ENCODE measurements at regions not wholly inside any gene's neighbourhood (a gene's known extent, or its start where the extent isn't known, plus 50 kb on each side); places are given as distances from the start of the nearest gene placed in this dataset.

DNA sequence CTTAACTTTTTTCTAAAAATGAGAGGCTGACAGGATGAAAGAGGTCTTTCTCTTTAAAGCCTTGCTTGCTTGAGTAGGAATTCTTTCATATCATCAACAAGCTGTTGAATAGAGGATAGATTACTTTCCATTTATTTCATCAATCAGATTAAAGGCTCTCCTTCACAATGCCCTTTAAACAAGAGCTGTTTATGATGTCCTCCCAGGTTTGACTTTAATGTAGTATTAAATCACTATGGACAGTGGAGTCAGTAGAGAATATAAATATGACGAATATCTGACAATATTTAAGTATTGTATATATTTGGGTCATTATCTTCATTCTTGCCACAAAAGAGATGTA, 282.0 kb downstream of the ISL1 start:
- Histone ChIP-seq H3K27ac (ENCODE audit: low read length) (no peak overlapping the region), H3K9me3 (ENCODE audit: control insufficient read depth, insufficient read depth, low read depth, low read length) (no peaks in the 10 kb centered on the region; the same call in 1 of the 2 replicates), H3K36me3 (ENCODE audit: control insufficient read depth, insufficient read depth, low read length) (no peaks in the 10 kb centered on the region), H3K27me3 (ENCODE audit: control insufficient read depth, insufficient read depth, low read length) (no peaks in the 10 kb centered on the region), H3K4me3 (ENCODE audit: low read depth in 2 of 2, low read length in 2 of 2) (no peak overlapping the region), H3K4me1 (ENCODE audit: control insufficient read depth, insufficient read depth, low read length) (no peaks in the 10 kb centered on the region)
- ATAC-seq (no peak), DNase-seq (ENCODE audit: low read depth, low spot score) (no peak)
- BruUV-seq (replicated peaks), result no TSS peak
- ChIA-PET CTCF (no interaction called here), POLR2A (interaction anchor here (0.7 kb wide), 1 partner anchor 33 kb away, joined by 5 read pairs; no protein-coding TSS in a partner anchor)
- TF ChIP-seq, protein P1, sequence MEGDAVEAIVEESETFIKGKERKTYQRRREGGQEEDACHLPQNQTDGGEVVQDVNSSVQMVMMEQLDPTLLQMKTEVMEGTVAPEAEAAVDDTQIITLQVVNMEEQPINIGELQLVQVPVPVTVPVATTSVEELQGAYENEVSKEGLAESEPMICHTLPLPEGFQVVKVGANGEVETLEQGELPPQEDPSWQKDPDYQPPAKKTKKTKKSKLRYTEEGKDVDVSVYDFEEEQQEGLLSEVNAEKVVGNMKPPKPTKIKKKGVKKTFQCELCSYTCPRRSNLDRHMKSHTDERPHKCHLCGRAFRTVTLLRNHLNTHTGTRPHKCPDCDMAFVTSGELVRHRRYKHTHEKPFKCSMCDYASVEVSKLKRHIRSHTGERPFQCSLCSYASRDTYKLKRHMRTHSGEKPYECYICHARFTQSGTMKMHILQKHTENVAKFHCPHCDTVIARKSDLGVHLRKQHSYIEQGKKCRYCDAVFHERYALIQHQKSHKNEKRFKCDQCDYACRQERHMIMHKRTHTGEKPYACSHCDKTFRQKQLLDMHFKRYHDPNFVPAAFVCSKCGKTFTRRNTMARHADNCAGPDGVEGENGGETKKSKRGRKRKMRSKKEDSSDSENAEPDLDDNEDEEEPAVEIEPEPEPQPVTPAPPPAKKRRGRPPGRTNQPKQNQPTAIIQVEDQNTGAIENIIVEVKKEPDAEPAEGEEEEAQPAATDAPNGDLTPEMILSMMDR (IDR thresholded peaks at IDR 0.05), result no peak
- TF ChIP-seq SIN3A (IDR thresholded peaks at IDR 0.05; ENCODE audit: borderline replicate concordance, insufficient read depth, low read depth, low read length) (no peak), POLR2AphosphoS5 (IDR thresholded peaks at IDR 0.05; ENCODE audit: low read depth, low read length) (no peak), TCF7L2 (IDR thresholded peaks at IDR 0.05; ENCODE audit: low read depth, low read length) (no peak)
- TF ChIP-seq, protein P2, sequence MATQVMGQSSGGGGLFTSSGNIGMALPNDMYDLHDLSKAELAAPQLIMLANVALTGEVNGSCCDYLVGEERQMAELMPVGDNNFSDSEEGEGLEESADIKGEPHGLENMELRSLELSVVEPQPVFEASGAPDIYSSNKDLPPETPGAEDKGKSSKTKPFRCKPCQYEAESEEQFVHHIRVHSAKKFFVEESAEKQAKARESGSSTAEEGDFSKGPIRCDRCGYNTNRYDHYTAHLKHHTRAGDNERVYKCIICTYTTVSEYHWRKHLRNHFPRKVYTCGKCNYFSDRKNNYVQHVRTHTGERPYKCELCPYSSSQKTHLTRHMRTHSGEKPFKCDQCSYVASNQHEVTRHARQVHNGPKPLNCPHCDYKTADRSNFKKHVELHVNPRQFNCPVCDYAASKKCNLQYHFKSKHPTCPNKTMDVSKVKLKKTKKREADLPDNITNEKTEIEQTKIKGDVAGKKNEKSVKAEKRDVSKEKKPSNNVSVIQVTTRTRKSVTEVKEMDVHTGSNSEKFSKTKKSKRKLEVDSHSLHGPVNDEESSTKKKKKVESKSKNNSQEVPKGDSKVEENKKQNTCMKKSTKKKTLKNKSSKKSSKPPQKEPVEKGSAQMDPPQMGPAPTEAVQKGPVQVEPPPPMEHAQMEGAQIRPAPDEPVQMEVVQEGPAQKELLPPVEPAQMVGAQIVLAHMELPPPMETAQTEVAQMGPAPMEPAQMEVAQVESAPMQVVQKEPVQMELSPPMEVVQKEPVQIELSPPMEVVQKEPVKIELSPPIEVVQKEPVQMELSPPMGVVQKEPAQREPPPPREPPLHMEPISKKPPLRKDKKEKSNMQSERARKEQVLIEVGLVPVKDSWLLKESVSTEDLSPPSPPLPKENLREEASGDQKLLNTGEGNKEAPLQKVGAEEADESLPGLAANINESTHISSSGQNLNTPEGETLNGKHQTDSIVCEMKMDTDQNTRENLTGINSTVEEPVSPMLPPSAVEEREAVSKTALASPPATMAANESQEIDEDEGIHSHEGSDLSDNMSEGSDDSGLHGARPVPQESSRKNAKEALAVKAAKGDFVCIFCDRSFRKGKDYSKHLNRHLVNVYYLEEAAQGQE (IDR thresholded peaks at IDR 0.05; ENCODE audit: insufficient read depth in 1 of 2, low read depth in 2 of 2, low read length in 1 of 2), result no peak
- in situ Hi-C loops (cut with HindIII; ENCODE audit: low pct_unique_long_range_greater_than_20kb, low sequenced_read_pairs) (no loop called here), intact Hi-C loops (cut with micrococcal nuclease; ENCODE audit: unreplicated experiment) (no loop called here)

DNA sequence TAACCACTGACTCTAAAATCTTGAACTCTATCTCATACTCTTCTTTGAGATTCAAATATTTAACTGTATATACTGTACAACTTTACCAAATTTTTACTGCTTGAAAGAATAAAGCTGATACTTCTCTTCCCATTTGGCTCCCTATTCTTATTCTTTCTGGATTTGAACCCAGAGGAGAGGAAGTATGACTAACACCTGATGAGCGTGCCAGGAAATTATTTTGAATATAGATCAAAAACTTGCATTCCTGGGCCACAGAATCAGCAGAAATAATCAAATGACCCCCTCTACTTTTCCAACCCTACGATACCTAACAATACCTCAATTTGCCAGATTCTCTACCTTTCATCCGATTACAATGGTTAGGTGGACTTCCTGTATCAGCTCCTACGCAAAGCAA, 285.8 kb downstream of the ISL1 start:
- Histone ChIP-seq H3K36me3 (ENCODE audit: control insufficient read depth, insufficient read depth, low read length) (no peaks in the 10 kb centered on the region), H3K9me3 (ENCODE audit: control insufficient read depth, insufficient read depth, low read depth, low read length) (no peaks in the 10 kb centered on the region), H3K4me1 (ENCODE audit: control insufficient read depth, insufficient read depth, low read length) (no peaks in the 10 kb centered on the region), H3K27me3 (ENCODE audit: control insufficient read depth, insufficient read depth, low read length) (no peaks in the 10 kb centered on the region), H3K27ac (ENCODE audit: low read length) (no peak overlapping the region), H3K4me3 (ENCODE audit: low read depth in 2 of 2, low read length in 2 of 2) (no peak overlapping the region)
- TF ChIP-seq POLR2AphosphoS5 (IDR thresholded peaks at IDR 0.05; ENCODE audit: low read depth, low read length) (no peak), SIN3A (IDR thresholded peaks at IDR 0.05; ENCODE audit: borderline replicate concordance, insufficient read depth, low read depth, low read length) (no peak), TCF7L2 (IDR thresholded peaks at IDR 0.05; ENCODE audit: low read depth, low read length) (no peak)
- TF ChIP-seq, protein P2 (IDR thresholded peaks at IDR 0.05; ENCODE audit: insufficient read depth in 1 of 2, low read depth in 2 of 2, low read length in 1 of 2), result no peak
- TF ChIP-seq, protein P1 (IDR thresholded peaks at IDR 0.05), result no peak
- ChIA-PET CTCF (no interaction called here), POLR2A (no interaction called here)
- BruUV-seq (replicated peaks), result no TSS peak
- ATAC-seq (no peak), DNase-seq (ENCODE audit: low read depth, low spot score) (no peak)
- in situ Hi-C loops (cut with HindIII; ENCODE audit: low pct_unique_long_range_greater_than_20kb, low sequenced_read_pairs), result no loop called here
- intact Hi-C loops (cut with micrococcal nuclease; ENCODE audit: unreplicated experiment), result no loop called here

Measured in Panc1 (cell line).